GM23248 (cell line): ENCODE measurements at regions not wholly inside any gene's neighbourhood (a gene's known extent, or its start where the extent isn't known, plus 50 kb on each side); places are given as distances from the start of the nearest gene placed in this dataset.

Source experiments
- EZH2 ChIP-seq: fragments of 200-600 bp; sonication (generic); IDR thresholded peaks from 2 replicates; pipeline ENCODE4 v1.6.1; 2018; ENCODE audit warnings: antibody characterized with exemption, mild to moderate bottlenecking; ENCODE audit not compliant: insufficient read depth, poor library complexity, severe bottlenecking
- EZH2phosphoT487 ChIP-seq: fragments of 200-600 bp; sonication (generic); IDR thresholded peaks from 2 replicates; pipeline ENCODE4 v1.6.1; 2018; ENCODE audit warnings: antibody characterized with exemption, moderate library complexity, mild to moderate bottlenecking, low read depth; ENCODE audit not compliant: insufficient read depth

DNA sequence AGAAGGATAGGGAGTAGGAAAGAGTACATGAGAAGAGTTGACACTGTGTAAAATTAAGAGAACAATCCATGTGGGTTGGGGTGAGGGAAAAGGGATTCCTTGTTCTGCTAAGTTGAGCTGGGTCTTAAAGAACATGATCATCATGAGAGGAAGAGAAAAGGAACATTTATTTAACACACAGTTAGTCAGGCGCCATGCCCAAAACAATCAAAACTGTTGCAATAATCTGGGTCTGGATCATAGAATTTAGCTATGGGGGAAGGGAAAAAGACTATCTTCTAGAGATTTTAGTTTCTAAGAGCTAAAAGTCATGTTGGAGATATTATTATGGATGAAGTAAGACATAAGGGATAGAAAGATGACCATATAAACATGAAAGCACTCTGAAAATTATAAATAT, 178.9 kb downstream of the SEM1 start:
- TF ChIP-seq EZH2 (no peak), EZH2phosphoT487 (no peak)
